Lower leg skin (tissue), 3 donors: ENCODE measurements at regions not wholly inside any gene's neighbourhood (a gene's known extent, or its start where the extent isn't known, plus 50 kb on each side); places are given as distances from the start of the nearest gene placed in this dataset.

Source experiments
- CTCF ChIP-seq, 3 donors: fragments of 450-650 bp; IDR thresholded peaks; one replicate each; pipeline ENCODE4 v1.5.1; 2016; ENCODE audit warnings: antibody characterized with exemption in 3 of 3, mild to moderate bottlenecking in 3 of 3, moderate library complexity in 2 of 3
- POLR2A ChIP-seq, 2 donors: fragments of 450-650 bp; IDR thresholded peaks; one replicate each; pipeline ENCODE4 v1.6.1; 2016 to 2017; ENCODE audit warnings: antibody characterized with exemption in 2 of 2, mild to moderate bottlenecking in 1 of 2, moderate library complexity in 1 of 2

- TF ChIP-seq CTCF (IDR thresholded peaks at IDR 0.05) (no peak), POLR2A (IDR thresholded peaks at IDR 0.05) (no peak)
These were observed 90.9 kb upstream of the ASB18 start for GRCh38 chr2:236354973-236355595.
